ENCODE measurements at regions not wholly inside any gene's neighbourhood (a gene's known extent, or its start where the extent isn't known, plus 50 kb on each side); places are given as distances from the start of the nearest gene placed in this dataset.

- DNase-seq (ENCODE audit: low read depth) = no peak
Observed at GRCh38 chr9:88757406-88758010, 222.5 kb downstream of the NXNL2 start.

- DNase-seq (ENCODE audit: low read depth) = no peak
Observed at GRCh38 chr9:88759364-88759763, 224.4 kb downstream of the NXNL2 start.

GRCh38 chr9:88766778-88767503 is 224.3 kb upstream of the S1PR3 start:
- DNase-seq (ENCODE audit: low read depth) = peak; percentile 74

GRCh38 chr9:88767504-88767790 is 223.8 kb upstream of the S1PR3 start:
- no peak for DNase-seq (ENCODE audit: low read depth)

GRCh38 chr9:88772575-88772974 is 218.7 kb upstream of the S1PR3 start:
- DNase-seq (ENCODE audit: low read depth) = no peak

GRCh38 chr9:88773126-88773525 is 218.1 kb upstream of the S1PR3 start:
- no peak for DNase-seq (ENCODE audit: low read depth)

GRCh38 chr9:88773627-88774244 is 217.5 kb upstream of the S1PR3 start:
- DNase-seq (ENCODE audit: low read depth) = peak; percentile 77

- peak; percentile 81 for DNase-seq (ENCODE audit: low read depth)
Observed at GRCh38 chr9:88775037-88775471, 216.2 kb upstream of the S1PR3 start.

GRCh38 chr9:88775559-88775958 is 215.7 kb upstream of the S1PR3 start:
- no peak for DNase-seq (ENCODE audit: low read depth)

- DNase-seq (ENCODE audit: low read depth) = no peak
Observed at GRCh38 chr9:88775966-88776365, 215.3 kb upstream of the S1PR3 start.

- peak; percentile 82 for DNase-seq (ENCODE audit: low read depth)
Observed at GRCh38 chr9:88776717-88777497, 214.4 kb upstream of the S1PR3 start.

- peak; percentile 69 for DNase-seq (ENCODE audit: low read depth)
Observed at GRCh38 chr9:88777498-88778312, 213.6 kb upstream of the S1PR3 start.

- peak; percentile 83 for DNase-seq (ENCODE audit: low read depth)
Observed at GRCh38 chr9:88781628-88782391, 209.5 kb upstream of the S1PR3 start.

GRCh38 chr9:88782931-88783710 is 208.1 kb upstream of the S1PR3 start:
- DNase-seq (ENCODE audit: low read depth) = peak; percentile 38

GRCh38 chr9:88783711-88784083 is 207.6 kb upstream of the S1PR3 start:
- no peak for DNase-seq (ENCODE audit: low read depth)

GRCh38 chr9:88784960-88785359 is 206.3 kb upstream of the S1PR3 start:
- DNase-seq (ENCODE audit: low read depth) = no peak

GRCh38 chr9:88786291-88787079 is 204.8 kb upstream of the S1PR3 start:
- DNase-seq (ENCODE audit: low read depth) = no peak

- DNase-seq (ENCODE audit: low read depth) = peak; percentile 71
Observed at GRCh38 chr9:88789785-88790184, 201.5 kb upstream of the S1PR3 start.

- peak; percentile 59 for DNase-seq (ENCODE audit: low read depth)
Observed at GRCh38 chr9:88791105-88791805, 200.0 kb upstream of the S1PR3 start.
